ENCODE measurements at regions not wholly inside any gene's neighbourhood (a gene's known extent, or its start where the extent isn't known, plus 50 kb on each side); places are given as distances from the start of the nearest gene placed in this dataset.

GRCh38 chr17:17398188-17398942, 78.4 kb upstream of the MED9 start:
- no peak for TF ChIP-seq YY1 (IDR thresholded peaks at IDR 0.05; ENCODE audit: insufficient read depth, insufficient read length)
- TF ChIP-seq ZNF274 (IDR thresholded peaks at IDR 0.05; ENCODE audit: low read depth, low read length) = no peak
